HCT116 (cell line): ENCODE measurements at regions not wholly inside any gene's neighbourhood (a gene's known extent, or its start where the extent isn't known, plus 50 kb on each side); places are given as distances from the start of the nearest gene placed in this dataset.

Source experiments
- CTCF ChIP-seq, 3 experiments: fragments of 200-600 bp in 1 of 3; sonication (generic) in 1 of 3; IDR thresholded peaks in 2 of 3; conservative IDR thresholded peaks in 1 of 3; 2 replicates each; pipeline ENCODE4 v1.5.1; 2012 to 2017; ENCODE audit warnings: low read depth in 2 of 3, low read length in 2 of 3, antibody characterized with exemption in 1 of 3, borderline replicate concordance in 1 of 3, control low read depth in 1 of 3, mild to moderate bottlenecking in 1 of 3, mixed read lengths in 1 of 3, mixed run types in 1 of 3, moderate library complexity in 1 of 3; ENCODE audit not compliant: insufficient read depth in 1 of 3
- POLR2A ChIP-seq: IDR thresholded peaks from 2 replicates; pipeline ENCODE4 v1.7.0; 2011; ENCODE audit warnings: borderline replicate concordance; ENCODE audit not compliant: insufficient read depth, insufficient read length; ENCODE audit errors: extremely low read depth
- REST ChIP-seq: IDR thresholded peaks from 2 replicates; pipeline ENCODE4 v1.6.1; 2012; ENCODE audit warnings: low read depth

- TF ChIP-seq POLR2A, result no peak
- TF ChIP-seq CTCF (IDR thresholded peaks at IDR 0.05 in 2 of 3, conservative IDR thresholded peaks at IDR 0.05 in 1 of 3; ENCODE audit: borderline replicate concordance in 1 of 3, insufficient read depth in 1 of 3, low read depth in 2 of 3, low read length in 2 of 3), result no peak
- TF ChIP-seq REST, result no peak
These were observed 364.4 kb downstream of the KCNJ3 start for GRCh38 chr2:155062922-155063258.
